ENCODE measurements at regions not wholly inside any gene's neighbourhood (a gene's known extent, or its start where the extent isn't known, plus 50 kb on each side); places are given as distances from the start of the nearest gene placed in this dataset.

DNA sequence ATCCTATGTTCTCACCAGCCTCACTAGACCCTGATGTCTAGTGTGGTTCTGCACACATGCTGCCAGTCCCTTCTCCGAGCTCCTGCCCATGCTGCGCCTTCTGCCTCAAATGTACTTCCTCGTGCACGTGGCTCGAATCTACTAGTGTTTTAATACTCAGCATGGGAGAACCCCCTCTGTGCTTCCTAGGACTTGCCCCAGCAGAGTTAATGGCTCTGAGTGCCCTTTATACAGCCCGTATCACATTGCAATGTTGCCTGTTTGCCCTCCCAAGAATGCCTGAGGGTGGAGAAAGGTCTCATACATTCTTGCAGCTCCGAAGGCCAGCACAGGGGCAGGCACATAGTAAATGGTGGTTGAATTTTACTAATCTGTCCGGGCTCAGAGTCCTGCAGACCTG, 190.8 kb upstream of the NLRP1 start:
- no peak for DNase-seq (ENCODE audit: low read depth in 1 of 2, low spot score in 1 of 2)
- Histone ChIP-seq H3K27me3 (ENCODE audit: insufficient read depth, poor library complexity, severe bottlenecking) (no peaks in the 10 kb centered on the region), H3K27ac (replicated peaks) (no peak overlapping the region), H3K4me3 (replicated peaks; ENCODE audit: insufficient read depth, low read length) (no peak overlapping the region)
- TF ChIP-seq GABPA (IDR thresholded peaks at IDR 0.05; ENCODE audit: low read depth) (no peak), POLR2AphosphoS5 (IDR thresholded peaks at IDR 0.05; ENCODE audit: low read depth) (no peak), SPI1 (IDR thresholded peaks at IDR 0.05; ENCODE audit: borderline replicate concordance, low read depth) (no peak)
- TF ChIP-seq, protein P1, sequence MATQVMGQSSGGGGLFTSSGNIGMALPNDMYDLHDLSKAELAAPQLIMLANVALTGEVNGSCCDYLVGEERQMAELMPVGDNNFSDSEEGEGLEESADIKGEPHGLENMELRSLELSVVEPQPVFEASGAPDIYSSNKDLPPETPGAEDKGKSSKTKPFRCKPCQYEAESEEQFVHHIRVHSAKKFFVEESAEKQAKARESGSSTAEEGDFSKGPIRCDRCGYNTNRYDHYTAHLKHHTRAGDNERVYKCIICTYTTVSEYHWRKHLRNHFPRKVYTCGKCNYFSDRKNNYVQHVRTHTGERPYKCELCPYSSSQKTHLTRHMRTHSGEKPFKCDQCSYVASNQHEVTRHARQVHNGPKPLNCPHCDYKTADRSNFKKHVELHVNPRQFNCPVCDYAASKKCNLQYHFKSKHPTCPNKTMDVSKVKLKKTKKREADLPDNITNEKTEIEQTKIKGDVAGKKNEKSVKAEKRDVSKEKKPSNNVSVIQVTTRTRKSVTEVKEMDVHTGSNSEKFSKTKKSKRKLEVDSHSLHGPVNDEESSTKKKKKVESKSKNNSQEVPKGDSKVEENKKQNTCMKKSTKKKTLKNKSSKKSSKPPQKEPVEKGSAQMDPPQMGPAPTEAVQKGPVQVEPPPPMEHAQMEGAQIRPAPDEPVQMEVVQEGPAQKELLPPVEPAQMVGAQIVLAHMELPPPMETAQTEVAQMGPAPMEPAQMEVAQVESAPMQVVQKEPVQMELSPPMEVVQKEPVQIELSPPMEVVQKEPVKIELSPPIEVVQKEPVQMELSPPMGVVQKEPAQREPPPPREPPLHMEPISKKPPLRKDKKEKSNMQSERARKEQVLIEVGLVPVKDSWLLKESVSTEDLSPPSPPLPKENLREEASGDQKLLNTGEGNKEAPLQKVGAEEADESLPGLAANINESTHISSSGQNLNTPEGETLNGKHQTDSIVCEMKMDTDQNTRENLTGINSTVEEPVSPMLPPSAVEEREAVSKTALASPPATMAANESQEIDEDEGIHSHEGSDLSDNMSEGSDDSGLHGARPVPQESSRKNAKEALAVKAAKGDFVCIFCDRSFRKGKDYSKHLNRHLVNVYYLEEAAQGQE (IDR thresholded peaks at IDR 0.05; ENCODE audit: insufficient replicate concordance, low read depth), result no peak
- TF ChIP-seq, protein P2, sequence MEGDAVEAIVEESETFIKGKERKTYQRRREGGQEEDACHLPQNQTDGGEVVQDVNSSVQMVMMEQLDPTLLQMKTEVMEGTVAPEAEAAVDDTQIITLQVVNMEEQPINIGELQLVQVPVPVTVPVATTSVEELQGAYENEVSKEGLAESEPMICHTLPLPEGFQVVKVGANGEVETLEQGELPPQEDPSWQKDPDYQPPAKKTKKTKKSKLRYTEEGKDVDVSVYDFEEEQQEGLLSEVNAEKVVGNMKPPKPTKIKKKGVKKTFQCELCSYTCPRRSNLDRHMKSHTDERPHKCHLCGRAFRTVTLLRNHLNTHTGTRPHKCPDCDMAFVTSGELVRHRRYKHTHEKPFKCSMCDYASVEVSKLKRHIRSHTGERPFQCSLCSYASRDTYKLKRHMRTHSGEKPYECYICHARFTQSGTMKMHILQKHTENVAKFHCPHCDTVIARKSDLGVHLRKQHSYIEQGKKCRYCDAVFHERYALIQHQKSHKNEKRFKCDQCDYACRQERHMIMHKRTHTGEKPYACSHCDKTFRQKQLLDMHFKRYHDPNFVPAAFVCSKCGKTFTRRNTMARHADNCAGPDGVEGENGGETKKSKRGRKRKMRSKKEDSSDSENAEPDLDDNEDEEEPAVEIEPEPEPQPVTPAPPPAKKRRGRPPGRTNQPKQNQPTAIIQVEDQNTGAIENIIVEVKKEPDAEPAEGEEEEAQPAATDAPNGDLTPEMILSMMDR (IDR thresholded peaks at IDR 0.05; ENCODE audit: insufficient read depth, low read length), result no peak

DNA sequence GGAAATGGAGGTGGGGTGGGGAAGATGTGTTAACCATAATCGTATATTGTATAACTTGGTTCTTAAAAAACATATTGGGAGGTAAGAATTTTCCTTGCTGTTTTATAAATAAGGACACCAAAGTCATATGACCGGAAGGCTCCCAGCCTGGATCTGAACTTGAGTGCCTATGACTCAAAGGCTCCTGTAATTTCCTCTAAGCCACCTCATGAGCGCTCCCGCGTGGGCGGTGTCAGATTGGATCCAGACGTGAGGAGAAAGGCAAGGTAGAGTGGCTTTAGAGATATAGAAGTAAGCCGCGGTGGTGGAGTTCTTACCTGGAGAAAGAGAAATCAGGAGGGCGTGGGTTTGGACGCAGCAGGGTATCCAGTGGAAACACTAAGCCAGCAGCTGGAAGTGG, 196.2 kb upstream of the NLRP1 start:
- TF ChIP-seq POLR2AphosphoS5 (IDR thresholded peaks at IDR 0.05; ENCODE audit: low read depth), result no peak
- TF ChIP-seq GABPA (IDR thresholded peaks at IDR 0.05; ENCODE audit: low read depth), result no peak
- TF ChIP-seq SPI1 (IDR thresholded peaks at IDR 0.05; ENCODE audit: borderline replicate concordance, low read depth), result no peak
- TF ChIP-seq, protein P1 (IDR thresholded peaks at IDR 0.05; ENCODE audit: insufficient replicate concordance, low read depth), result no peak
- Histone ChIP-seq H3K27me3 (ENCODE audit: insufficient read depth, poor library complexity, severe bottlenecking) (no peaks in the 10 kb centered on the region), H3K4me3 (replicated peaks; ENCODE audit: insufficient read depth, low read length) (no peak overlapping the region), H3K27ac (replicated peaks) (no peak overlapping the region)
- no peak for DNase-seq (ENCODE audit: low read depth in 1 of 2, low spot score in 1 of 2)

DNA sequence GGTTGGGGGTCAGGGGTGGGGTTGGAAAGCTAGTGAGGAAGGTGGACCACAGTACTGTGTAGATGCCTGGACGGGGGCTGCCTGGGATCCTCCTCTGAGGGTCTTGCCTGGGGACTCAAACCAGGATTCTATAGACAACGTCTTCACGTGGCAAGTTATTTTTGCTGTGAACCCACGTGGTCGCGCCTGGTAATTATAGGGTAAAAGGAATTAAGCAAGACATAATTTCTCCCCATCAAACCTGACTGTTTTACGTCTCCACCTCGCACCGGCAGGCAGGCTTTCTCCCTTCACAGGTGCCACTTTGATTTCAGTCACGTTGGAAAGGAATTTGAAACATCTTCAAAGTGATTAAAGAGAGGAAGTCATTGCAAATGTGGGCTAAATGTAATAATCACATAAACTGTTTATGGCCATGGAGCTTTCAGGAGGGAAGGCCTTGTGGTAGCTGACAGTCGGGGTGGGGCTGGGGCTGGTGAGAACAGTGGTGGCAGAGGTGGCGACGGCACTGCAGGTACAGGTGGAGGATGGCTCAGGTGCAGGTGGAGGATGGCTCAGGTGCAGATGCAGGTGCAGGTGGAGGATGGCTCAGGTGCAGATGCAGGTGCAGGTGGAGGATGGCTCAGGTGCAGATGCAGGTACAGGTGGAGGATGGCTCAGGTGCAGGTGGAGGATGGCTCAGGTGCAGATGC, 197.1 kb upstream of the NLRP1 start:
- TF ChIP-seq POLR2AphosphoS5 (IDR thresholded peaks at IDR 0.05; ENCODE audit: low read depth), result no peak
- TF ChIP-seq, protein P1 (IDR thresholded peaks at IDR 0.05; ENCODE audit: insufficient replicate concordance, low read depth), result no peak
- no peak for TF ChIP-seq GABPA (IDR thresholded peaks at IDR 0.05; ENCODE audit: low read depth)
- DNase-seq (ENCODE audit: low read depth in 1 of 2, low spot score in 1 of 2), result no peak
- H3K4me3 ChIP-seq (replicated peaks; ENCODE audit: insufficient read depth, low read length), result no peak overlapping the region
- H3K27ac ChIP-seq (replicated peaks), result no peak overlapping the region
- no peaks in the 10 kb centered on the region for H3K27me3 ChIP-seq (ENCODE audit: insufficient read depth, poor library complexity, severe bottlenecking)

DNA sequence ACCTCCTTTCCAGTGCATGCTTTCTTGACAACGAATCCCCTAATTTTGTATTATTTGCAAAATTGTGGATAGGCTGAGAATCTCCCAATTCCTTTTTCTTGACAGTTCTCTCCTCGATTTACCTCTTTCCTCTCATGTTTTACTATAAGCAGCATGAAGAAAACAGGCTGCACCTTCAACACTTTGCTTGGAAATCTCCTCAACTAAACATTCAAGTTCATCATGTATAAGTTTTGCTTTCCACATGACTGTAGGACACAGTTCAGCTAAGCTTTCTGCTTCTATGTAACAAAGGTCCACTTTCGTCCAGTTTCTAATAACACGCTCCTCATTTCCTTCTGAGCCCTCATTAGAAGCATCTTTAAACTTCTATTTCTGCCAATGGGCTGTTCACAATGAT, 199.0 kb upstream of the NLRP1 start:
- no peak for DNase-seq (ENCODE audit: low read depth in 1 of 2, low spot score in 1 of 2)
- H3K27me3 ChIP-seq (ENCODE audit: insufficient read depth, poor library complexity, severe bottlenecking), result no peaks in the 10 kb centered on the region
- TF ChIP-seq GABPA (IDR thresholded peaks at IDR 0.05; ENCODE audit: low read depth), result no peak
- TF ChIP-seq POLR2AphosphoS5 (IDR thresholded peaks at IDR 0.05; ENCODE audit: low read depth), result no peak
- TF ChIP-seq, protein P1 (IDR thresholded peaks at IDR 0.05; ENCODE audit: insufficient replicate concordance, low read depth), result no peak
- no peak for TF ChIP-seq SPI1 (IDR thresholded peaks at IDR 0.05; ENCODE audit: borderline replicate concordance, low read depth)
- TF ChIP-seq, protein P2 (IDR thresholded peaks at IDR 0.05; ENCODE audit: insufficient read depth, low read length), result no peak

More for the DNA sequence above, 199.0 kb upstream of the NLRP1 start:
- Histone ChIP-seq H3K27ac (replicated peaks) (no peak overlapping the region), H3K4me3 (replicated peaks; ENCODE audit: insufficient read depth, low read length) (no peak overlapping the region)

Data from HL-60 (cell line).